Neural progenitor cell (in vitro differentiated cells): ENCODE measurements at regions not wholly inside any gene's neighbourhood (a gene's known extent, or its start where the extent isn't known, plus 50 kb on each side); places are given as distances from the start of the nearest gene placed in this dataset.
A peak's percentile ranks its signal among the peaks of the same experiment; 100 is the strongest.

ENCODE experiments used
- DNase-seq: peaks from one replicate; pipeline ENCODE4 v3.0.0-alpha.2; 2016; ENCODE audit warnings: low spot score
- H2AFZ ChIP-seq: fragments of 200-600 bp; sonication (generic); replicated peaks from 2 replicates; pipeline ENCODE4 v1.6.1; 2016; ENCODE audit warnings: antibody characterized with exemption
- H3F3A ChIP-seq: fragments of 200-600 bp; sonication (generic); 2 replicates; pipeline ENCODE4 v1.6.1; 2016; ENCODE audit warnings: antibody characterized with exemption, low read depth
- H3K27ac ChIP-seq: fragments of 200-600 bp; sonication (generic); 2 replicates; pipeline ENCODE4 v1.5.1; 2016; ENCODE audit warnings: mild to moderate bottlenecking
- H3K27me3 ChIP-seq: fragments of 200-600 bp; sonication (generic); 2 replicates; pipeline ENCODE4 v1.6.1; 2016; ENCODE audit warnings: mild to moderate bottlenecking, moderate library complexity
- H3K36me3 ChIP-seq: fragments of 200-600 bp; sonication (generic); 2 replicates; pipeline ENCODE4 v1.5.1; 2016
- H3K4me1 ChIP-seq: fragments of 200-600 bp; sonication (generic); 2 replicates; pipeline ENCODE4 v1.6.1; 2016; ENCODE audit warnings: mixed run types
- H3K4me2 ChIP-seq: fragments of 200-600 bp; sonication (generic); 2 replicates; pipeline ENCODE4 v1.6.1; 2016
- H3K4me3 ChIP-seq: fragments of 200-600 bp; sonication (generic); 2 replicates; pipeline ENCODE4 v1.5.1; 2016
- H3K79me2 ChIP-seq: fragments of 200-600 bp; sonication (generic); 2 replicates; pipeline ENCODE4 v1.6.1; 2016; ENCODE audit warnings: low read depth
- H3K9ac ChIP-seq: fragments of 200-600 bp; sonication (generic); 2 replicates; pipeline ENCODE4 v1.6.1; 2016
- H3K9me3 ChIP-seq: fragments of 200-600 bp; sonication (generic); 2 replicates; pipeline ENCODE4 v1.5.1; 2016; ENCODE audit warnings: low read depth
- H4K20me1 ChIP-seq: fragments of 200-600 bp; sonication (generic); 2 replicates; pipeline ENCODE4 v1.6.1; 2016; ENCODE audit warnings: low read depth
- H3K27ac Mint-ChIP-seq: 3 replicates; pipeline ENCODE4 v1.8.0; 2021; ENCODE audit warnings: mixed read lengths
- H3K27me3 Mint-ChIP-seq: 2 replicates; pipeline ENCODE4 v1.8.0; 2022; ENCODE audit warnings: low read depth, mild to moderate bottlenecking, inconsistent platforms, moderate library complexity, mixed read lengths; ENCODE audit not compliant: insufficient read depth
- H3K36me3 Mint-ChIP-seq: 3 replicates; pipeline ENCODE4 v1.8.0; 2021; ENCODE audit warnings: mixed read lengths
- H3K4me1 Mint-ChIP-seq: 3 replicates; pipeline ENCODE4 v1.8.0; 2021; ENCODE audit warnings: mixed read lengths
- H3K4me3 Mint-ChIP-seq: 3 replicates; pipeline ENCODE4 v1.8.0; 2021; ENCODE audit warnings: mild to moderate bottlenecking, moderate library complexity, mixed read lengths
- H3K9me3 Mint-ChIP-seq: 3 replicates; pipeline ENCODE4 v1.8.0; 2020; ENCODE audit warnings: mixed read lengths
- CTCF ChIP-seq: fragments of 200-600 bp; sonication (generic); IDR thresholded peaks from 2 replicates; pipeline ENCODE4 v1.5.1; 2017; ENCODE audit warnings: antibody characterized with exemption, mild to moderate bottlenecking
- EZH2 ChIP-seq: fragments of 200-600 bp; sonication (generic); IDR thresholded peaks from 2 replicates; pipeline ENCODE4 v1.6.1; 2017; ENCODE audit warnings: antibody characterized with exemption, mild to moderate bottlenecking, moderate library complexity
- EZH2phosphoT487 ChIP-seq: fragments of 200-600 bp; sonication (generic); IDR thresholded peaks from 2 replicates; pipeline ENCODE4 v1.6.1; 2017; ENCODE audit warnings: antibody characterized with exemption

- no peak overlapping the region for H3K4me3 ChIP-seq
- peaks cover 28% of the 10 kb centered on the region for H3K4me1 Mint-ChIP-seq
- H3F3A ChIP-seq, result no peaks in the 10 kb centered on the region
- peak overlapping the region; percentile 52 for H3K4me3 Mint-ChIP-seq
- no peak for DNase-seq
- peaks cover 2% of the 10 kb centered on the region for H3K9me3 Mint-ChIP-seq
- H3K4me1 ChIP-seq, result peaks cover 5% of the 10 kb centered on the region
- peaks cover 2% of the 10 kb centered on the region for H3K36me3 Mint-ChIP-seq
- TF ChIP-seq CTCF, result no peak
- no peak for TF ChIP-seq EZH2phosphoT487
- no peak for TF ChIP-seq EZH2
- H3K27me3 ChIP-seq, result no peaks in the 10 kb centered on the region
- no peaks in the 10 kb centered on the region for H4K20me1 ChIP-seq
- no peaks in the 10 kb centered on the region for H3K79me2 ChIP-seq
- H2AFZ ChIP-seq, result peak overlapping the region; percentile 4
- no peaks in the 10 kb centered on the region for H3K9me3 ChIP-seq
- no peak overlapping the region for H3K4me2 ChIP-seq
- H3K27ac ChIP-seq, result no peak overlapping the region
- H3K27ac Mint-ChIP-seq, result peak overlapping the region; percentile 75
- H3K36me3 ChIP-seq, result no peaks in the 10 kb centered on the region
- peaks cover 2% of the 10 kb centered on the region for H3K27me3 Mint-ChIP-seq
- no peak overlapping the region for H3K9ac ChIP-seq
These were observed 381.5 kb upstream of the PSMD7 start for GRCh38 chr16:73915140-73915539.

- Mint-ChIP-seq H3K9me3 (no peaks in the 10 kb centered on the region), H3K4me1 (peaks cover 28% of the 10 kb centered on the region), H3K36me3 (no peaks in the 10 kb centered on the region), H3K27me3 (peaks cover 2% of the 10 kb centered on the region), H3K27ac (no peak overlapping the region), H3K4me3 (no peak overlapping the region)
- no peaks in the 10 kb centered on the region for H3K36me3 ChIP-seq
- H2AFZ ChIP-seq, result no peak overlapping the region
- H3K27ac ChIP-seq, result no peak overlapping the region
- no peak overlapping the region for H3K4me3 ChIP-seq
- no peaks in the 10 kb centered on the region for H3K79me2 ChIP-seq
- no peaks in the 10 kb centered on the region for H3K9me3 ChIP-seq
- H3K27me3 ChIP-seq, result no peaks in the 10 kb centered on the region
- H3K4me2 ChIP-seq, result no peak overlapping the region
- TF ChIP-seq EZH2phosphoT487, result no peak
- TF ChIP-seq EZH2, result no peak
- no peak for TF ChIP-seq CTCF
- H3K9ac ChIP-seq, result no peak overlapping the region
- H3K4me1 ChIP-seq, result peaks cover 5% of the 10 kb centered on the region
- no peaks in the 10 kb centered on the region for H3F3A ChIP-seq
- no peaks in the 10 kb centered on the region for H4K20me1 ChIP-seq
- no peak for DNase-seq
These were observed 383.8 kb upstream of the PSMD7 start for GRCh38 chr16:73912850-73913249.

- H4K20me1 ChIP-seq, result no peaks in the 10 kb centered on the region
- H3K4me2 ChIP-seq, result no peak overlapping the region
- no peaks in the 10 kb centered on the region for H3F3A ChIP-seq
- peaks cover 26% of the 10 kb centered on the region for H3K4me1 Mint-ChIP-seq
- no peaks in the 10 kb centered on the region for H3K9me3 Mint-ChIP-seq
- no peak for TF ChIP-seq CTCF
- no peak for TF ChIP-seq EZH2
- TF ChIP-seq EZH2phosphoT487, result no peak
- H3K4me1 ChIP-seq, result peaks cover 5% of the 10 kb centered on the region
- no peaks in the 10 kb centered on the region for H3K9me3 ChIP-seq
- no peak overlapping the region for H3K27ac Mint-ChIP-seq
- H3K36me3 ChIP-seq, result no peaks in the 10 kb centered on the region
- H3K36me3 Mint-ChIP-seq, result no peaks in the 10 kb centered on the region
- no peak overlapping the region for H3K27ac ChIP-seq
- no peaks in the 10 kb centered on the region for H3K27me3 ChIP-seq
- H2AFZ ChIP-seq, result no peak overlapping the region
- DNase-seq, result no peak
- H3K27me3 Mint-ChIP-seq, result peaks cover 2% of the 10 kb centered on the region
- H3K9ac ChIP-seq, result no peak overlapping the region
- no peak overlapping the region for H3K4me3 Mint-ChIP-seq
- no peaks in the 10 kb centered on the region for H3K79me2 ChIP-seq
- H3K4me3 ChIP-seq, result no peak overlapping the region
These were observed 384.3 kb upstream of the PSMD7 start for GRCh38 chr16:73912281-73912680.
